Stimulated activated CD4-positive, alpha-beta T cell treated with anti-CD3 and anti-CD28 coated beads, Interleukin-1b, Interleukin-23, amount 100 ng/mL, for 1 hour (primary cell): ENCODE measurements at regions not wholly inside any gene's neighbourhood (a gene's known extent, or its start where the extent isn't known, plus 50 kb on each side); places are given as distances from the start of the nearest gene placed in this dataset.
A peak's percentile ranks its signal among the peaks of the same experiment; 100 is the strongest.
"Not testable (repeated sequence)": the region's sequence is repeated elsewhere in the genome, so short reads cannot be mapped to it uniquely, and the experiment has no call there.

ENCODE experiments used
- DNase-seq, 2 donors: peaks; one replicate each; pipeline ENCODE4 v3.0.0-alpha.2; 2020; ENCODE audit warnings: low read depth in 2 of 2

GRCh38 chr7:131015657-131015958 lies 281.6 kb upstream of the KLF14 start:
- DNase-seq, result no peak

DNA sequence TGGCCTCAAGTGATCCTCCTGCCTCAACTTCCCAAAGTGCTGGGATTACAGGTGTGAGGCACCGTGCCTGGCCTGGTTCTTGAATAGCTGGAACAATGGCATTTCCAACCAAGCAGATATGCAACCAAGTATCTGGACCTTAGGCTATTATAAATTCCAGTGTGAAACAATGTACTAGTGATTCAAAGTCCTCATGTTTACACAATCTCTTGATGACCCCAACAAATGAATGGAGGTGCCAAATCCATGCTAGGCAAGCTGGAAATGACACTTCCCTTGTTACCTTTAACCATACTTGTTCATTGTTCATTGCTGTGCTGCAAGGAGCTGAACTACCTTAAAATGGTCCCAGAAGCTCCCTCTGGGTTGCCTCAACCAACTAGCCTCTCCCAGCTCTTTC lies 282.2 kb upstream of the KLF14 start:
- no peak for DNase-seq

GRCh38 chr7:131019351-131019750 lies 285.3 kb upstream of the KLF14 start:
- DNase-seq, result no peak

DNA sequence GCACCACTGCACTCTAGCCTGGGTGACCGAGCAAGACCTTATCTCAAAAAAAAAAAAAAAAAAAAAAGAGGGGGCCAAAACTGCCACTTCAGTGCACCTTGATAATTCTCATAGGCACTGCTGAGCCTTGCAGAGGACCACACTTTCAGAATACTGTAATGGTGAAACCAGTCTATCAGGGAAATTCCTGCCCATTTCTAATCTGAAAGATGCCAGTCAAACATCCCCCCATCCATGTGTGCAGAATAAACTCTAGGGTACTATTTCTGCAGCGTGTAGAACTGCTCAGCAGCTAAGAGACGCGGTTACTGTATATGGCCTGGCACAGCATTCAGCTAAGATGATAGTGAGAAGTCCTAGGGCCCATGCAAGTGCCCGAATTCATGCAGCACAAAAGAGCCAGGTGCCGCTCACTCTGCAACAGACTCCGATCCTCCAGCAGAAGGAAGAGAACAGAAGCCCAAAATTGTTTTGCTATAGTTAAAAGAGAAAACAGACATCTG lies 286.8 kb upstream of the KLF14 start:
- no peak for DNase-seq

DNA sequence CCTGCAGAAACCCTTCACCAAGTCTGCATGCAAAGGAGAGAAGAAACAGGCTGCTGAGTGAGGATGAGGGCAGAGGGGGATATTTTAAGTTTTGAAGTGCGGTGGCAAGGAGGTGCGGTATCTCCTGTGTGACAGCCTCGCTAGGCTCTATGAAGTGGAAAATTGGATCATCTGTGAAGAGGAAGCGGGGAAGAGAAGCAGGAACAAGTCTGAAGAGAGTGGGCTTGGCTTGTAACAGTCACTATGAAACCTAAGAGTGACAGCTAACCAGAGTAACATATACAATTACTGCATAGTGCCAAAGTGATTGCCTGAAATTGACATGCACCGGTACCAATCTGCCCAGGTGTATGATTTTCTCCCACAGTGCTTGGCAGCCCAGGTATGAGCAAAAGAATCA lies 287.5 kb upstream of the KLF14 start:
- DNase-seq, result no peak

DNA sequence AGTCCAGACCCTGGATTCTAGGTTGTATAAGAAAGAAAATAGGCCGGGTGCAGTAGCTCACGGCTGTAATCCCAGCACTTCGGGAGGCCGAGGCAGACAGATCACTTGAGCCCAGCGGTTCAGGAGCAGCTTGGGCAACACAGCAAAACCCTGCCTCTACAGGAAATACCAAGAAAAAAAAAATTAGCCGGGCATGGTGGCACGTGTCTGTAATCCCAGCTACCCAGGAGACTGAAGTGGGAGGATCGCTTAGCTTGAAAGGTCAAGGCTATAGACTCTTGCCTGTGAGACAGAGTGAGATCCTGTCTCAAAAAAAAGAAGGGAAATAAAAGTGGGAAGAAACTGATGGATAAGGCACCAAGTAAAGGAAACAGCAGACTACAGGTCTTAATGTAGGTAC lies 287.9 kb upstream of the KLF14 start:
- DNase-seq, result no peak

DNA sequence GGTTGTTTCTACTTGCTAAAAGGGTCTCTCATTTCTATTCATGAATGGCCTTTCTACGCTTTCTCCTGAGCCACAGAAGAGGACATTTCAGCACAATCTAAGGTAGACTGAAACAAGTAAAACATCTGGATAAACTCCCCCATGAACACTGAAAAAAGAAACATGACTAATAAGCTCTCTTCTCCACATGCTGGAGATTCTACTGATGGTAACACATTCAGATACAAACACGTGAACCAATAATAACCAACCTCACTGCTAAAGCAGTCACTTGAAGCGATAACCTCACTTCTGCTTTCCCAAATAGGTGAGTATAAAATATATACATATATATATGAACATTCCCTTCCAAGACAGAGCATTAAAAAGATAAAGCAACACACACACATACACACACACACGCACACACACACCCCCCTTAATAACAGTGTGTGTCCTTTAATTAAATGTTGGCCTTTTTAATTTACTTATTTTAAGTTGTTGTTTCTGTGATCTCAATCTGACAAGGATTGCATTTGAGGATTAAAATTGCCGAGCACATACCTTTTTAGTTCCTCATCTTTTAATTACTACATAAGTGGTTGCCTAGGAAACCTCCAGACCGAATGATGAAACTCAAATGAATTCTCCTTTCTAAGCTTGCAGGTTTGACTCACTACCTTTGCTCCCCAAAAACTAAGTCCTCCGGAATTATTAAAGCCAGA lies 292.4 kb upstream of the KLF14 start:
- DNase-seq, result no peak

DNA sequence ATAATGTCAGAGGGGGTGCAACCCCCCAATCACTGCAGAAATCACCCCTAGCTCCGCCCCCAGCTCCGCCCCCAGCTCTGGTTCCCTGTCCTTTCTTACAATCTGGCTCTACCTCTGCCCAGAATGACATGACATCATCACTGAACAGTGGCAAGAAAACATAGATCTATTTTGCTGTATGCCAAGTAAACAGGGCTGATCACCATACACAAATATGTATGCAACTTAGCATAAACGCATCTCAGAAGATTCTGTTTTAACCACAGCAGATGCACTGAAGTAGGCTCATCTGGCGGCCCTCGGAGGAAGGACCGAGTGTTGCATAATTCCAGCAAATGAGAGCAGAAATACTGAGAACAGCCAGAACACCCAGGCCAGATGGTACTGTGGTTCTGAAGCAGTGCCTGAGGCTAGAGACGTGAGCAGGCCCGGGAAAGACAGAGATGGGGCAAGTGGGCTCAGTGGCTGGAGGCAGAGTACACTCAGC lies 293.3 kb upstream of the KLF14 start:
- DNase-seq, result no peak

DNA sequence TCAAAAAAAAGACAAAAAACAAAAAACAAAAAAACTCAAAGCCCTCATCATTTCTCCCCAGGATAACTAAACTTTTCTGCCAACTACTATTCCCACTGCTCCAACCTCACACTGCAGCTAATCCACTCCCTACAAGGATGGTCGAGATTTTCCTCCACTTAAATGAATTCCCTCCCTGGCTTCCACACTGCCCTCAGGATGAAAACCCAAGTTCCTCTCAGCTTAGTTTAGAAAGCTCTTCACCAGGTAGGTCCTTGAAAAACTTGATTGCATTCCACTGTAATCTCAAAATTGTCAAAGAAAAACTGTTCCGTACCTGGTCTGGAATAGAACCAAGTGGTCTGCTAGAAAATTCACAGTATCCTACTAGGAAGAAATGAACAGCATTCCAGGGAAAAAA lies 294.3 kb upstream of the KLF14 start:
- no peak for DNase-seq

- no peak for DNase-seq
Observed at GRCh38 chr7:131029002-131029401, 295.0 kb upstream of the KLF14 start.

- DNase-seq, result no peak
Observed at GRCh38 chr7:131031099-131031868, 296.4 kb upstream of the MKLN1 start.

DNA sequence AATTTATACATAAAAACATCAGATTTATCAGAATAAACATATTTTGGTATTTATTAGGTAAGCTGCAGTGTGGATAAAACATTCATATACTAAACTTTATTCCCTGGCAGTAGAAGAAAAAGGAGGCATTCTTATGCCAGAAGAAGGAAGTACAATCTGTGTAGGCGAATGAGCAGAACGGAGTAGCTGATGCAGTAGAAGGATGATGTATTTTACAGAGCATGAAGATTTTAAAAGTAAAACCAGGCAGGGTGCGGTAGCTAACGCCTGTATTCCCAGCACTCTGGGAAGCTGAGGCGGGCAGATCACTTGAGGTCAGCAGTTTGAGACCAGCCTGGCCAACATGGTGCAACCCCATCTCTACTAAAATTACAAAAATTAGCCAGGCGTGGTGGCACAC lies 294.9 kb upstream of the MKLN1 start:
- no peak for DNase-seq

- no peak for DNase-seq
Observed at GRCh38 chr7:131034166-131034881, 293.4 kb upstream of the MKLN1 start.

DNA sequence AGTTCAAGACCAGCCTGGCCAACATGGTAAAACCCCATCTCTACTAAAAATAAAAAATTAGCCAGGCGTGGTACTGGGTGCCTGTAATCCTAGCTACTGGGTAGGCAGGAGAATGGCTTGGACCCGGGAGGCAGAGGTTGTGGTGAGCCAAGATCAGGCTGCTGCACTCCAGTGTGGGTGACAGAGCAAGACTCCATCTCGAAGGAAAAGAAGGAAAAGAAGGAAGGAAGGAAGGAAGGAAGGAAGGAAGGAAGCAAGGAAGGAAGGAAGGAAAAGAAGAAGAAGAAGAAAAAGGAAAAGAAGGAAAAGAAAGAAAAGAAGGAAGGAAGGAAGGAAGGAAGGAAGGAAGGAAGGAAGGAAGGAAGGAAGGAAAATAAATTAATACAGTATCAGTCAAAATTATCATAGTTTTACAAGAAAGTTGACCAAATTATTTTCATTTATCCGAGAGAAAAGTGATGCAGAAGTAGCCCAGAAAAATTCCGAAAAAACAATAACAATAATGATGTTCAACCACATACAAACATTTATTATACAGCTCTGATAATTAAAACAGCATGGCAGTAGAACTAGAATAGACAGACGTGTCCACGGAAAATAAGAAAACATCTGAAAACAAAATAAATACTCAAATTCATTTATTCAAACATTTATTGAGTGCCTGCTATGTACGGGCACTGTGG lies 292.4 kb upstream of the MKLN1 start:
- no peak for DNase-seq

GRCh38 chr7:131038153-131038552 lies 289.5 kb upstream of the MKLN1 start:
- DNase-seq, result no peak

GRCh38 chr7:131039355-131039762 lies 288.3 kb upstream of the MKLN1 start:
- no peak for DNase-seq

DNA sequence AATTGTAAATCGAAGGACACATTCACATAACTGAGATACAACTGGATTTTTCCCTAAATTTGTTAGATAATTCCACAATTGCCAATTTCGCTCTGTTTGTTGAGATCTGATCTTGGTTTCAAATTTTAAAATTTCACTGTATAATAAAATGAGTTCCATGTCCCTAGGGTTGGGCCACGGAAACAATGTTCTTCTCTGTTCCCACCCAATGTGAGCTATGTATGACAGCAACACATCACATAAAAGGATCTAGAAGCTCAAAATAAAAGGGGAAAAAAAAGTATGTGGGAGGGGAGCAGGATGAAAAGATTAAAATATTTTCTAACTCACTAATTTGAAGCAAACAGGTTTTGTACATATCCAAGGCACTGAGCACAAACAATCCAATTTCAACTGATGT lies 287.8 kb upstream of the MKLN1 start:
- DNase-seq, result no peak

- DNase-seq, result peak in 1 of 2 donors; percentile 13
Observed at GRCh38 chr7:131040467-131040932, 287.2 kb upstream of the MKLN1 start.

DNA sequence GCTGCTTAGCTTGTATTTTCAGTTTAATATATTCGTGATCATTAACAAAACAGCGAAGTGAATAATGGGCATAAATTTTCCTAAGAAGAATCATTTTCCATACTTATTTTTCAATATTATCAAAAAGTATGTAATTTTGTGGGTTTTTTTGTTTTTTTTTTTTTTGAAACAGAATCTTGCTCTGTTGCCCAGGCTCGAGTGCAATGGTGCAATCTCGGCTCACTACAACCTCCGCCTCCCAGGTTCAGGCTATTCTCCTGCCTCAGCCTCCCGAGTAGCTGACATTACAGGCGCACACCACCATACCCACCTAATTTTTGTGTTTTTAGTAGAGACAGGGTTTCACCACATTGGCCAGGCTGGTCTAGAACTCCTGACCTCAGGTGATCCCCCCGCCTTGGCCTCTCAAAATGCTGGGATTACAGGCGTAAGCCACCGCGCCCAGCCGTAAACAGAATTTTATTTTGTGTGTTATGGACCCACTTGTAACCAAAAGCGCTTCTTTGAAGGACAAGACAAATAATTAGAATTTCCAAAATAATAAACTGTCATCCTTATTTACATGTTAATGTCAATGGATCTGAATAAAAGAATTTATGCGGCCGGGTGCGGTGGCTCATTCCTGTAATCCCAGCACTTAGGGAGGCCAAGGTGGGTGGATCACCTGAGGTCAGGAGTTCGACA lies 286.5 kb upstream of the MKLN1 start:
- DNase-seq, result not testable (repeated sequence)

DNA sequence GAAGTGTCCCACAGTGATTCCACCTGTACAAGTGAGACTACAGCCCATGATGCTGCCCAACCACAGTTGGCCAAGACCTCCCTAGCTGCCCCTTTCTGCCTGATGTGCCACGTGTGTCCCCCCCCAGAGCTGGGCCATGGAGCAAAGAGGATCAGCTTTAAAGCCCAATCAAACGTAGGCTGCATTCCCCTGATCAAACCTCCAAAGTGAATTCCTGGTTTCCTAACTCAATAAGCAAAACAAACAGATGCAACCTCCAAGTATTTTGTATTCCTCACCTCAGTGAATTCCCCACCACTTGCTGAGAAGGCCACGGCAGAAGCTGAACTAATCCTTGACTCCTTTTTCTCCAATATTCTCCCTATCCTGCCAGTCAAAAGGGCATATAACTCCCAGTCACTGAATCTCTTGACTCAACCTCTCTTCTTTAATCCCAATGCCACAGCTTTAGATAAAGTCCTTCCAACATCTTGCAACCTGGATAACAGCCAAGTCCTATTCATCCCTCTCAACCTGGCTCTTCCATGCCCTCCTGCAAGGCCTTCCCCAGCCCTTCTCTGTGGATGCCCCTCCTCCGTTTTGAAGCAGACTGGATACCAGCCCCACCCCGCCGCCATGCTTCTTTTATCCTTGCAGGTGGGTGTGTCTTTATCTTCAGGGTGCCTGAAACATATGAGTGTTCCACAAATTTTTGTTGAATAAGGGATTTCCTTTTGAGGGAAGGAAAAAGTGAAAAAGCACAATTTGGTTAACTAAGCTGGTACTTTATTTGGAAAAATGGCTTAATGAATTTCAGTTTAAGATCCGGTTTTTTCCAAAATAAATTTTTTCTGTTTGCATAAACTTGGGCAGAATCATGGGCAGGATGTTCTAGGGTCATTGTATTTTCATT lies 285.2 kb upstream of the MKLN1 start:
- DNase-seq, result no peak
